ENCODE measurements at regions not wholly inside any gene's neighbourhood (a gene's known extent, or its start where the extent isn't known, plus 50 kb on each side); places are given as distances from the start of the nearest gene placed in this dataset.

- no peak overlapping the region for H3K4me3 Mint-ChIP-seq
- Histone ChIP-seq H3K14ac (ENCODE audit: insufficient read depth, low read length) (no peak overlapping the region), H2AFZ (ENCODE audit: low read length) (no peak overlapping the region), H3K23me2 (ENCODE audit: insufficient read length, low read depth, low read length, poor library complexity, severe bottlenecking) (no peaks in the 10 kb centered on the region), H4K8ac (replicated peaks; ENCODE audit: insufficient read length, low read depth, low read length) (no peak overlapping the region), H3K27me3 (ENCODE audit: insufficient read depth, low read length) (no peaks in the 10 kb centered on the region), H3K9me3 (ENCODE audit: control insufficient read depth, low read depth, low read length) (no peaks in the 10 kb centered on the region), H3K4ac (ENCODE audit: low read depth, low read length) (no peak overlapping the region), H2AK5ac (ENCODE audit: insufficient read length, low read length) (no peak overlapping the region), H4K20me1 (ENCODE audit: control insufficient read depth, insufficient read depth, insufficient read length) (no peaks in the 10 kb centered on the region), H2BK12ac (ENCODE audit: insufficient read length, low read depth, low read length) (no peak overlapping the region), H3K9ac (ENCODE audit: extremely low read depth, insufficient read length, low read length) (no peak overlapping the region), H3K79me2 (ENCODE audit: insufficient read depth, low read length) (no peaks in the 10 kb centered on the region), H3T11ph (ENCODE audit: low read length) (no peak overlapping the region), H3K56ac (ENCODE audit: insufficient read length, low read depth, low read length) (no peak overlapping the region), H3K18ac (ENCODE audit: insufficient read length, low read depth, low read length) (no peak overlapping the region), H3K79me1 (ENCODE audit: insufficient read depth, low read depth, low read length, poor library complexity, severe bottlenecking) (no peaks in the 10 kb centered on the region), H4K5ac (ENCODE audit: insufficient read length, low read depth, low read length) (no peak overlapping the region), H2BK5ac (ENCODE audit: insufficient read length, low read length) (no peak overlapping the region), H3K27ac (ENCODE audit: insufficient read length, low read depth, low read length) (no peak overlapping the region), H4K91ac (ENCODE audit: insufficient read length, low read depth, low read length) (no peak overlapping the region), H2BK15ac (ENCODE audit: low read depth, low read length) (no peak overlapping the region), H3K4me1 (ENCODE audit: insufficient read depth, low read length) (no peaks in the 10 kb centered on the region; the same call in 1 of the 2 replicates), H3K23ac (ENCODE audit: insufficient read length, low read depth, low read length) (no peak overlapping the region), H3K4me2 (ENCODE audit: insufficient read depth, insufficient read length, low read length) (no peak overlapping the region), H2BK120ac (ENCODE audit: low read depth, low read length, poor library complexity, severe bottlenecking) (no peak overlapping the region), H2BK20ac (ENCODE audit: low read depth, low read length, poor library complexity, severe bottlenecking) (no peak overlapping the region)
- no peaks in the 10 kb centered on the region for H3K27me3 Mint-ChIP-seq (ENCODE audit: low read depth)
- peaks cover 0 to 4% of the 10 kb centered on the region in 2 experiments; a peak in 2 of 4 replicates for H3K4me1 Mint-ChIP-seq
- H3K9me3 Mint-ChIP-seq, result no peaks in the 10 kb centered on the region
- no peaks in the 10 kb centered on the region; a peak in 1 of 7 replicates for H3K36me3 Mint-ChIP-seq (ENCODE audit: insufficient read depth in 1 of 3, low read depth in 3 of 3)
- no peak for TF ChIP-seq CTCF (conservative IDR thresholded peaks at IDR 0.05)
- no peak overlapping the region for H3K27ac Mint-ChIP-seq
- no peak for DNase-seq
Observed at GRCh38 chr5:40404613-40405012, 275.1 kb upstream of the PTGER4 start.

Measured in H9 (cell line).